IMR-90 (cell line): ENCODE measurements at regions not wholly inside any gene's neighbourhood (a gene's known extent, or its start where the extent isn't known, plus 50 kb on each side); places are given as distances from the start of the nearest gene placed in this dataset.

Experiments used
- ATAC-seq: fragments of 200-7000 bp; cut with Tn5 transposase; 2 replicates; pipeline ENCODE4 v1.9.1; 2020; ENCODE audit warnings: low read depth, mild to moderate bottlenecking, moderate library complexity
- BruUV-seq: library from RNA; stranded (reverse); fragments of 400-500 nt; replicated peaks from 2 replicates; lab custom pipeline; 2021; lab: Mats Ljungman, UMichigan
- CTCF ChIA-PET: fragments of 300-600 bp; formaldehyde crosslinking; extraction: SDS; loops from one replicate; lab custom pipeline; 2021; ENCODE audit warnings: antibody characterized with exemption; lab: Yijun Ruan, JAX
- POLR2A ChIA-PET: fragments of 300-600 bp; sonication (Branson Sonifier 250); formaldehyde crosslinking; loops from one replicate; lab custom pipeline; 2022; ENCODE audit warnings: antibody characterized with exemption; ENCODE audit not compliant: unreplicated experiment; lab: Charles Lee
- DNase-seq: peaks from one replicate; pipeline ENCODE4 v3.0.0; 2013
- H2AFZ ChIP-seq: replicated peaks from 2 replicates; pipeline ENCODE3; 2013; ENCODE audit warnings: low read length, mild to moderate bottlenecking; ENCODE audit not compliant: poor library complexity
- H2AK5ac ChIP-seq: 2 replicates; pipeline ENCODE4 v1.6.1; 2013; ENCODE audit warnings: low read depth, low read length, inconsistent platforms
- H2AK9ac ChIP-seq: replicated peaks from 2 replicates; pipeline ENCODE3; 2013; ENCODE audit warnings: mild to moderate bottlenecking, low read depth, low read length, moderate library complexity; ENCODE audit not compliant: poor library complexity
- H2BK120ac ChIP-seq: 2 replicates; pipeline ENCODE4 v1.6.1; 2013; ENCODE audit warnings: low read depth, low read length, inconsistent platforms
- H2BK15ac ChIP-seq: 3 replicates; pipeline ENCODE4 v1.6.1; 2013; ENCODE audit warnings: low read depth, low read length, inconsistent platforms
- H2BK20ac ChIP-seq: 2 replicates; pipeline ENCODE4 v1.6.1; 2013; ENCODE audit warnings: low read depth, mild to moderate bottlenecking, inconsistent platforms, low read length, moderate library complexity
- H2BK5ac ChIP-seq: 2 replicates; pipeline ENCODE4 v1.6.1; 2013; ENCODE audit warnings: mild to moderate bottlenecking, low read depth, low read length, inconsistent platforms; ENCODE audit not compliant: poor library complexity, severe bottlenecking
- H3K14ac ChIP-seq: replicated peaks from 2 replicates; pipeline ENCODE4 v1.6.1; 2013; ENCODE audit warnings: low read depth, low read length, inconsistent platforms
- H3K18ac ChIP-seq: 2 replicates; pipeline ENCODE4 v1.6.1; 2013; ENCODE audit warnings: low read depth, low read length, control low read depth
- H3K23ac ChIP-seq: 2 replicates; pipeline ENCODE4 v1.6.1; 2013; ENCODE audit warnings: low read depth, low read length, inconsistent platforms
- H3K27ac ChIP-seq: 2 replicates; pipeline ENCODE4 v1.5.1; 2013; ENCODE audit warnings: mild to moderate bottlenecking, control low read depth, low read length; ENCODE audit not compliant: insufficient read depth
- H3K27me3 ChIP-seq: 2 replicates; pipeline ENCODE4 v1.6.1; 2013; ENCODE audit warnings: low read length; ENCODE audit not compliant: control insufficient read depth, insufficient read depth
- H3K36me3 ChIP-seq: 2 replicates; pipeline ENCODE4 v1.6.1; 2013; ENCODE audit warnings: low read length, mixed read lengths; ENCODE audit not compliant: control insufficient read depth, insufficient read depth
- H3K4ac ChIP-seq: 2 replicates; pipeline ENCODE4 v1.6.1; 2013; ENCODE audit warnings: low read depth, low read length, inconsistent platforms
- H3K4me1 ChIP-seq: 2 replicates; pipeline ENCODE4 v1.6.1; 2013; ENCODE audit warnings: low read length, mixed read lengths; ENCODE audit not compliant: control insufficient read depth, insufficient read depth
- H3K4me2 ChIP-seq: 2 replicates; pipeline ENCODE4 v1.6.1; 2013; ENCODE audit warnings: low read depth, mild to moderate bottlenecking, control low read depth, low read length, moderate library complexity
- H3K4me3 ChIP-seq: 2 replicates; pipeline ENCODE4 v1.5.1; 2013; ENCODE audit warnings: low read depth, mild to moderate bottlenecking, control low read depth, low read length, moderate library complexity; ENCODE audit not compliant: insufficient read depth
- H3K56ac ChIP-seq: 2 replicates; pipeline ENCODE4 v1.6.1; 2013; ENCODE audit warnings: low read length, inconsistent platforms; ENCODE audit not compliant: insufficient read depth; ENCODE audit errors: extremely low read depth
- H3K79me1 ChIP-seq, 2 experiments: 2 replicates each; pipeline ENCODE4 v1.6.1; 2013; ENCODE audit warnings: low read length in 2 of 2, inconsistent platforms in 1 of 2, low read depth in 1 of 2
- H3K9ac ChIP-seq: 2 replicates; pipeline ENCODE4 v1.6.1; 2013; ENCODE audit warnings: low read depth, low read length, control low read depth
- H3K9me1 ChIP-seq: 2 replicates; pipeline ENCODE4 v1.6.1; 2013; ENCODE audit warnings: low read length, inconsistent platforms; ENCODE audit not compliant: insufficient read depth
- H3K9me3 ChIP-seq: 2 replicates; pipeline ENCODE4 v1.6.1; 2013; ENCODE audit warnings: low read length; ENCODE audit not compliant: control insufficient read depth, insufficient read depth
- H4K20me1 ChIP-seq: 2 replicates; pipeline ENCODE4 v1.6.1; 2013; ENCODE audit warnings: low read length, inconsistent platforms; ENCODE audit not compliant: insufficient read depth
- H4K5ac ChIP-seq: 2 replicates; pipeline ENCODE4 v1.6.1; 2013; ENCODE audit warnings: mild to moderate bottlenecking, low read depth, low read length, control low read depth
- H4K8ac ChIP-seq, 2 experiments: 2 replicates each; pipeline ENCODE4 v1.6.1; 2013; ENCODE audit warnings: low read depth in 2 of 2, low read length in 2 of 2, control low read depth in 1 of 2, inconsistent platforms in 1 of 2
- H4K91ac ChIP-seq: 2 replicates; pipeline ENCODE4 v1.6.1; 2013; ENCODE audit warnings: low read depth, low read length, inconsistent platforms; ENCODE audit not compliant: insufficient read depth
- CHD1 ChIP-seq: IDR thresholded peaks from 2 replicates; pipeline ENCODE4 v1.6.1; 2012; ENCODE audit warnings: low read depth, low read length, improper control_type of control experiment
- ELK1 ChIP-seq: fragments of 150-350 bp; IDR thresholded peaks from 2 replicates; pipeline ENCODE4 v1.6.1; 2016; ENCODE audit warnings: low read depth, mild to moderate bottlenecking, low read length, moderate library complexity, borderline replicate concordance
- MXI1 ChIP-seq: IDR thresholded peaks from 2 replicates; pipeline ENCODE4 v1.6.1; 2012; ENCODE audit warnings: low read depth, mild to moderate bottlenecking, low read length, moderate library complexity, borderline replicate concordance
- RFX5 ChIP-seq: IDR thresholded peaks from 2 replicates; pipeline ENCODE4 v1.8.0; 2012; ENCODE audit warnings: low read depth, mild to moderate bottlenecking, low read length, moderate library complexity
- WGBS, 2 experiments: methylation state at CpG; one replicate each; pipeline versions ENCODE4 v1.1.5 to v1.1.7; 2013; ENCODE audit warnings: missing lambda C conversion rate in 2 of 2; ENCODE audit not compliant: insufficient read length in 1 of 2; ENCODE audit errors: extremely low coverage in 2 of 2; 5-methylcytosine and 5-hydroxymethylcytosine counted together
- dilution Hi-C: fragments of 300-500 bp; cut with HindIII; formaldehyde crosslinking; loops from one replicate; pipeline ENCODE4 v1.14.3; 2018; ENCODE audit warnings: low sequenced_read_pairs; ENCODE audit not compliant: unreplicated experiment
- in situ Hi-C: fragments of 300-500 bp; cut with MboI; formaldehyde crosslinking; loops from 3 replicates; pipeline ENCODE4 v1.14.3; 2019; ENCODE audit warnings: low sequenced_read_pairs, inconsistent platforms, mixed read lengths
- intact Hi-C: fragments of 100-400 bp; cut with micrococcal nuclease; formaldehyde crosslinking; loops from 2 replicates; pipeline ENCODE4 v1.10.0; 2022

DNA sequence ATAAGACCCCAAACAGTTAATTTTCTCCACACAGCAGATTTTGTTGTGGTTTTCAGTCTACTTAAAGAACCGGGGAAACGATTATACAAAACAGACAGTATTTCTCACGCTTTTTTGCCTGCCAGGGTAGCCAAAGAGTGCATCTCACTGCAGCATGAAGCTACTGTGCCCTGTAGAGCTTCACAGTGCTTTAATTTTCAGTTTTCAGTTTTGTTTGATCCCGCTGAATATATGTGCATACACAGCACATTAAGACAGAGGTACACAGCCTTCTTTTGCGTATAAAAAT lies 215.0 kb downstream of the TEX29 start:
- WGBS, 2 experiments, result no CpG with 5 or more reads among the region's 5 CpGs
- Histone ChIP-seq H2AK9ac (no peak overlapping the region), H3K4me3 (no peak overlapping the region), H3K27ac (no peak overlapping the region), H4K5ac (no peak overlapping the region), H2AK5ac (no peak overlapping the region), H3K36me3 (no peaks in the 10 kb centered on the region), H3K23ac (no peak overlapping the region), H2BK20ac (no peak overlapping the region), H2BK15ac (no peak overlapping the region), H4K8ac (no peak overlapping the region), H3K9me1 (no peaks in the 10 kb centered on the region), H3K56ac (no peak overlapping the region), H3K4me1 (no peaks in the 10 kb centered on the region), H3K9me3 (peaks cover 26% of the 10 kb centered on the region), H3K4ac (no peak overlapping the region), H3K4me2 (no peak overlapping the region), H3K79me1 (no peaks in the 10 kb centered on the region), H4K91ac (no peak overlapping the region), H3K18ac (no peak overlapping the region), H3K27me3 (no peaks in the 10 kb centered on the region), H2BK5ac (no peak overlapping the region), H4K20me1 (no peaks in the 10 kb centered on the region), H2AFZ (no peak overlapping the region), H3K14ac (no peak overlapping the region), H3K9ac (no peak overlapping the region), H2BK120ac (no peak overlapping the region)
- in situ Hi-C loops, result no loop called here
- TF ChIP-seq RFX5, result no peak
- no peak for TF ChIP-seq ELK1
- no peak for TF ChIP-seq CHD1
- no peak for TF ChIP-seq MXI1
- POLR2A ChIA-PET, result no interaction called here
- CTCF ChIA-PET, result no interaction called here
- no TSS peak for BruUV-seq
- ATAC-seq, result no peak
- intact Hi-C loops, result no loop called here
- dilution Hi-C loops, result no loop called here
- no peak for DNase-seq
